Hematopoietic multipotent progenitor cell treated with erythropoietin and hydrocortisone succinate and interleukin-3 and kit ligand, for 6 days (in vitro differentiated cells): ENCODE measurements at regions not wholly inside any gene's neighbourhood (a gene's known extent, or its start where the extent isn't known, plus 50 kb on each side); places are given as distances from the start of the nearest gene placed in this dataset.

Experiments used
- DNase-seq: peaks from one replicate; pipeline ENCODE4 v3.0.0-alpha.2; 2015

- no peak for DNase-seq
These were observed 946.8 kb downstream of the OTOL1 start for GRCh38 chr3:162443376-162443775.

- DNase-seq = no peak
These were observed 972.2 kb downstream of the OTOL1 start for GRCh38 chr3:162468791-162469190.

GRCh38 chr3:162487138-162487537 lies 990.5 kb downstream of the OTOL1 start:
- no peak for DNase-seq

GRCh38 chr3:162489853-162490252 lies 993.2 kb downstream of the OTOL1 start:
- peak; percentile 16 for DNase-seq

- DNase-seq = no peak
These were observed 995.3 kb downstream of the OTOL1 start for GRCh38 chr3:162491952-162492351.

DNA sequence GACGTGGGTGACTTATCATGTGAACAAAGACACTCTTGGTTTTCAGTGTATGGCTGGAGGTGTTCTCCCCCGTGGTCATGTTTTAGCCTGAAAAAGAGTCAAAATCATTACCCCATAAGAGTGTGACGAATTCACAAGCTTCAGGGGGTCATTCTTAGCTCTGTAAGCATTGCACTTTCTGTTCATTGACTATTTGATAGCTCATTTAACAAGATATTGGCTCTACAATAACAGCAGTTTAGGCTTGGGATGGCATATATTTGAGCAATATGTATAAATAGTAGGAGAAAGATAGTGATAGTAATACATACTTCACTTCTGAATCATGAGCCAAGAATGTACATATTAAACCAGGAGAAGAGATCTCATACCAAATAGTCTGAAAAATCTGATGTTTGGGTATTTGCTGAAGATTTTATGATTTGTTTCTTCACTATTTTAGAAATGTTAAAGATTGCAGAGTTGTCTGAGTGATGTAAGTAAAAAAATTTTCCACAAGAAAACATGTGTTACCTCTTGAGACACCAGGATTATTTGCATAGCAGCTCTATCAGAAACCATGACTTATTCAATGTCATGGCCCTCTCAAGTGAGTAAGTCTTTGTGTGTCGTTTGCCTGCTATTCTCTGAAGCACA lies 996.0 kb downstream of the OTOL1 start:
- no peak for DNase-seq

DNA sequence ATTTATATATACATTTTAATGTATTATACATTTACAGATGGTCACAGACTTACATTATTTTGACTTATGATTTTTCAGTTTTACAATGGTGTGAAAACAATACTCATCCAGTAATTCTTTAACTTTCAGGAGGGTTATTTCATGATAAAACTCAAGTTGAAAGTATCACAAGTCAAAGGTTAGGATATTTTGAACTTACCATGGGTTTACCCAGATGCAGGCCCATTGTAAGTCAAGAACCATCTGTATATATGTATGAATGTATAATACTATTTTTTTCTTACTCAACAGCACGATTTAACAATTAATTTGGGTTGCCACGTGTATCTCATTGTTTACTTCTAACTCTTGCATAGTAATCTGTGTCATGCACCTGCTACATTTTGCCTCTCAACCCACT lies 1002.0 kb downstream of the OTOL1 start:
- no peak for DNase-seq

DNA sequence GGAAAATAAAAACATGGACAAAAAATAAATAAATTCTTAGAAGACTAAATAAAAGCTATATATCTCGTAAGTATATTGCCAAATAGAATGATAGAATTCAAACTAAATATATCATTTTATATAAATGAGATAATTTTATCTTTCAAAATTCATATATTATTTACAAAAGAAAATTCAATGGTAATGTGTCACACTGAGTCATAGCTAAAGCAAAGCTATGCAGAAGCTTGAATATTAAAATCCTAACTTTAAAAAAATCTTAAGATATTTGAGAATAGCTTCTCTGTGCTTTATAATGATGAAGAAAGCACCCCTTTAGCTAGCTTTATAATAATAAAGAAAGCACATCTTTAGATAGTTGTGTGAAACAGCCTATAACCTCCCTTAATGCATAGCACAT lies 1010.8 kb downstream of the OTOL1 start:
- no peak for DNase-seq

GRCh38 chr3:162512488-162512887 lies 1015.9 kb downstream of the OTOL1 start:
- DNase-seq = no peak

- no peak for DNase-seq
These were observed 1020.5 kb downstream of the OTOL1 start for GRCh38 chr3:162517110-162517509.

DNA sequence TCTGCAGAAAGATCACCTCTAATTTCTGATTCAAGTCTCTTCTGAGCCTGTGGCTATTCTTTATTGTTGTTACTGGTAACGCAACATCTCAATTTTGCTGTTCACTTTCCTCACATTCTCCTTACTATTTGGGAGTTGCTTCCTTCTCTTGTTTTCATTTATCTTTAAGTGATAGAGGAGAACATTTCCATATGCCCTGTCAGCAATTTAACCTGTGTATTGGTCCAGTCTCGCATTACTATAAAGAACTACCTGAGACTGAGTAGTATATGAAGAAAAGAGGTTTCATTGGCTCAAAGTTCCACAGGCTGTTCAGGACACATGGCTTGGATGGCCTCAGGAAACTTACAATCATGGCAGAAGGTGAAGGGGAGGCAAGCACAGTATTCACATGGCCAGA lies 1025.1 kb downstream of the OTOL1 start:
- no peak for DNase-seq

DNA sequence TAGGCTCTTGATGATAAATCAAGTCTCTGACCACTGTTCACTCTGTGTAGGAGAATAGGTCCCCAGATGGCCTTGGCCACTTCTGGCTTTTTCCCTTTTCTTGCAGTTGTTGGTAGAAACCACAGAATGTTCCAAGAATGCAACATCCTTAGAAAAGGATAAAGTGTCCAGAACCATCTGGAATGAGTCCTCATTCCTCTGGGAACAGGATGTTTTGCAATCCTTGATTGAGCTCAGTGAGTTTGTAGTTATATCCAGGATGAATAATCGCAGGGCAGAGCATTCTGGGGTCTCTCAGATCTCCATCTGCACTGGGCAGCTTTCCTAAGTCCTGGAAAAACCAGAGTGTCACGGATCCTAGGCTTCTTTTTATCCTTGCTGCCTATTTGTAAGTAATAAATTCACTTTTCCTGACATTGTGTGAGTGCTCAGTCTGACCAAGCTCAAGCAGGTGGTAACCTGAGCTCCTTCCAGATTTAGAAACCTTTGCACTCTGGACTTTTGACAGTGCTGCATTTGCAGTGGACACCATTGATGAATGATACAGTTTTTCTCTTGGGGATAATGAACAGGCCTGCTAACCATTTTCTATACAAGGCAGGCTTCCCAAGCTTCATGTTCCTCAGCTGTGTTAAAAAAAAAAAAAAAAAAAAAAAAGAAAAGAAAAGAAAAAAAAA lies 1028.6 kb downstream of the OTOL1 start:
- no peak for DNase-seq

DNA sequence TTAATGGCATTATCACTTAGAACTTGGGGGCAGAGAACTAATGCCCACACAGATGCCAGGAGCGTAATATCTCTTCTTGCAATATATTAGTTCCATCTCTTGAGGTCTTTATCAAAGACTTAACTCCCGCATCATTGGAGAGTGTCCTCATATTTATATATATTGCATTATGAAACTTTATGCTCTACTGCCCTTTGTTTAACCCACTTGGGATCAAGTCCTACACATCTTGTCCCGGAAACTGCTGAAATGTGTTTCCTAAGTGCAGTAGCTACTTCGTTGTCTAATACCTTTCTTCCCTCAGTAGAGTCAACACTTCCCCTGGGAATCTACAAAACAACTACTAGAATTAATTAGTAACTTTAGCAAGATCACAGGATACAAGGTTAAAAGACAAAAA lies 1029.2 kb downstream of the OTOL1 start:
- no peak for DNase-seq

DNA sequence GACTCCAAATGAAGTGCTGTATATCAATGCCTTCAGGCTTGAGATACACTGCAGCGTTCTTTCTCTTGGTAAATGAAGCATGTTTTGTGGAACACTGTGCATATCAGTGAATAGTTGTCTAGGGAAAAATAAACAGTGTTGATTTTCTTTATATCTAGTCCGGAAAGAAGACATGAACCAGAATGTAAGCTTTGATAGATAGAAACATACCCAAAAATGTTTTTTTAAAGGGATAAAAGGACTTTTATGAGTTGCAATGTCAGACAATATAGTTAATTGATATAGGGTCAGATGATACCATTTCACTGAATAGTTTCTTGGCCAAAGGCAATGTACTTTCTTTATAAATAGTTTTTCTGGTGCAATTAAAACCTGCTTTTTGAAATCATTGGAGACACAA lies 1037.8 kb downstream of the OTOL1 start:
- DNase-seq = no peak

GRCh38 chr3:162538491-162538890 lies 1041.9 kb downstream of the OTOL1 start:
- no peak for DNase-seq

DNA sequence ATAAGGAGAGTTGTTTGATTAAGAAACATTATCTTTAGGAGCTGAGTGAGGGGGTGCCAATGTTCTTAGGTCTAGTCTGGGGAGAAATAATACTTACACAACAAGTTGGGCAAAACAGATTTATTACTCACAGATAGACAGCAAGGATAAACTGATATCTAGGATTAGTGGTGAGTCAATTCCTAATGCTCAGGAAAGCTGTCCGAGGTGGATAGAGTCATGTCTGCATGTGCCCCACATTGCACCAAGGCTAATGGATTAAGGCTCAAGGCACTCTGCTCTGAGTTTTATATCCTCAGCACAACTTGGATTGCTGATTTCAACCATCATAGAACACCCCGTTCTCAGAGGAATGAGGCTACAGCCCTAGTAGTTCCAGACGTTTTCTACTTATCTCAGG lies 1042.3 kb downstream of the OTOL1 start:
- no peak for DNase-seq

- no peak for DNase-seq
These were observed 1043.8 kb downstream of the OTOL1 start for GRCh38 chr3:162540421-162540820.

- no peak for DNase-seq
These were observed 1045.3 kb downstream of the OTOL1 start for GRCh38 chr3:162541923-162542322.

GRCh38 chr3:162544246-162544645 lies 1047.6 kb downstream of the OTOL1 start:
- no peak for DNase-seq

DNA sequence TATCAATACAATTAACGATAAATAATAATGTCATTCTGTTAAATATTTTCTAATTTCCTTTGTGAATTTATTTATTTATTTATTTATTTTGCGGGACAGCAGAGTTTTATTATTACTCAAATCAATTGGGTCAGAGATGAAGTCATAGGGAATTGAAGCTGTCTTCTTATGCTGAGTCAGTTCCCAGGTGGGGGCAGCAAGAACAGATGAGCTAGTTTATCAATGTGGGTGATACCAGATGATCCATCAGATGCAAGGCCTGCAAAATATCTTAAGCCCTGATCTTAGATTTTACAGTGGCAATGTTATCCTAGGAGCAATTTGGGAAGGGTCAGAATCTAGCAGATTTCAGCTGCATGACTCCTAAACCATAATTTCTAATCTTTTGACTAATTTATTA lies 1050.3 kb downstream of the OTOL1 start:
- DNase-seq = no peak

GRCh38 chr3:162547321-162547720 lies 1050.7 kb downstream of the OTOL1 start:
- DNase-seq = no peak

GRCh38 chr3:162555761-162556160 lies 1059.2 kb downstream of the OTOL1 start:
- DNase-seq = no peak

- DNase-seq = no peak
These were observed 1061.4 kb downstream of the OTOL1 start for GRCh38 chr3:162558016-162558415.

- no peak for DNase-seq
These were observed 1072.1 kb downstream of the OTOL1 start for GRCh38 chr3:162568706-162569105.

- DNase-seq = no peak
These were observed 1072.7 kb downstream of the OTOL1 start for GRCh38 chr3:162569314-162569713.
